Glomerular endothelial cell (primary cell): ENCODE measurements at regions not wholly inside any gene's neighbourhood (a gene's known extent, or its start where the extent isn't known, plus 50 kb on each side); places are given as distances from the start of the nearest gene placed in this dataset.
"Not testable (repeated sequence)": the region's sequence is repeated elsewhere in the genome, so short reads cannot be mapped to it uniquely, and the experiment has no call there.

ENCODE experiments used
- DNase-seq: peaks from one replicate; pipeline ENCODE4 v3.0.0-alpha.2; 2011; ENCODE audit warnings: low read depth, low spot score; ENCODE audit errors: extremely low read depth

GRCh38 chr5:98321361-98321760 lies 452.1 kb upstream of the RGMB start:
- DNase-seq, result no peak

GRCh38 chr5:98325187-98325586 lies 448.3 kb upstream of the RGMB start:
- DNase-seq, result not testable (repeated sequence)

- no peak for DNase-seq
These were observed 445.4 kb upstream of the RGMB start for GRCh38 chr5:98328015-98328414.

GRCh38 chr5:98330871-98331270 lies 442.6 kb upstream of the RGMB start:
- DNase-seq, result no peak

GRCh38 chr5:98333921-98334320 lies 439.5 kb upstream of the RGMB start:
- DNase-seq, result no peak

DNA sequence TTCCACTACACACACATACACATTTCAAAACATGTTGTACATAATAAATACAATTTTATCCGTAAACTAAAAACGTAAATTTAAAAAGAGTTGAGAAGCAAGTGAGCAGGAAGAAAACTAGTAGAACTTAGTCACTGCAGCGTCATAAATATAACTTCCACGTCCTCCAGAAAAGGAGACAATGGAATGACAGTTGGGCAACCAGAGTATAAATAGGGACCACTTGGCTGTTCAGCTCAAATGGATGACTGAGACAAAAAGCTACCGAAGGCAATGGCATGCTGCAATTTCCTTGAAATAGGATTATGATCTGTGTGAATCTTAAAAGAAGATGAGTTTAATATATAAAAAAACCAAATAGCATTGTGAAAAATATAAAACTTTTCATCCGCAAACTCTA lies 438.5 kb upstream of the RGMB start:
- DNase-seq, result no peak

- DNase-seq, result no peak
These were observed 434.2 kb upstream of the RGMB start for GRCh38 chr5:98339141-98339848.

- no peak for DNase-seq
These were observed 432.1 kb upstream of the RGMB start for GRCh38 chr5:98341038-98342032.

DNA sequence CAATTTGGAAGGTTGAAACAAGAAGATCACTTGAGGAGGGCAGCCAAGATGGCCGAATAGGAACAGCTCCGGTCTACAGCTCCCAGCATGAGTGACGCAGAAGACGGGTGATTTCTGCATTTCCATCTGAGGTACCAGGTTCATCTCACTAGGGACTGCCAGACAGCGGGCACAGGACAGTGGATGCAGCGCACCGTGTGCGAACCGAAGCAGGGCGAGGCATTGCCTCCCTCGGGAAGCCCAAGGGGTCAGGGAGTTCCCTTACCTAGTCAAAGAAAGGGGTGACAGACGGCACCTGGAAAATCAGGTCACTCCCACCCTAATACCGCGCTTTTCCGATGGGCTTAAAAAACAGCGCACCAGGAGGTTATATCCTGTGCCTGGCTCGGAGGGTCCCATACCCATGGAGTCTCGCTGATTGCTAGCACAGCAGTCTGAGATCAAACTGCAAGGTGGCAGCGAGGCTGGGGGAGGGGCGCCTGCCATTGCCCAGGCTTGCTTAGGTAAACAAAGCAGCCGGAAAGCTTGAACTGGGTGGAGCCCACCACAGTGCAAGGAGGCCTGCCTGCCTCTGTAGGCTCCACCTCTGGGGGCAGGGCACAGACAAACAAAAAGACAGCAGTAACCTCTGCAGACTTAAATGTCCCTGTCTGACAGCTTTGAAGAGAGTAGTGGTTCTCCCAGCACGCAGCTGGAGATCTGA lies 430.4 kb upstream of the RGMB start:
- not testable (repeated sequence) for DNase-seq

GRCh38 chr5:98349251-98349989 lies 424.0 kb upstream of the RGMB start:
- no peak for DNase-seq

DNA sequence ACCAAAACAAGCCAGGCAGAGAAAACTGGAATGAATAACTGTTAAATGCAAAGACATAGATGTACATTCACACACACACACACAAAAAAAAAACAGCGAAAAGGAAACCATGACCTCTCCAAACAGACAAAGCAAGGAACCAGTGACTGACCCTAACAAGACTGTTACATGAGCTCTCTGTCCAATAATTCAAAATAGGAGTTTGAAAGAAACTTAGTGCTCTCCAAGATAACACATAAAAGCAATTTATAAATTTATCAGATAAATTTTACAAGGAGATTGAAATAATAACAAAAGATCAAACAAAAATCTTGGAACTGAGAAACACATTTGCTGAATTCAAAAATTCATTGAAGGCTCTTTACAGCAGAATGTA lies 423.5 kb upstream of the RGMB start:
- DNase-seq, result no peak

GRCh38 chr5:98354922-98355321 lies 418.5 kb upstream of the RGMB start:
- DNase-seq, result no peak

- DNase-seq, result no peak
These were observed 412.9 kb upstream of the RGMB start for GRCh38 chr5:98360548-98360947.

DNA sequence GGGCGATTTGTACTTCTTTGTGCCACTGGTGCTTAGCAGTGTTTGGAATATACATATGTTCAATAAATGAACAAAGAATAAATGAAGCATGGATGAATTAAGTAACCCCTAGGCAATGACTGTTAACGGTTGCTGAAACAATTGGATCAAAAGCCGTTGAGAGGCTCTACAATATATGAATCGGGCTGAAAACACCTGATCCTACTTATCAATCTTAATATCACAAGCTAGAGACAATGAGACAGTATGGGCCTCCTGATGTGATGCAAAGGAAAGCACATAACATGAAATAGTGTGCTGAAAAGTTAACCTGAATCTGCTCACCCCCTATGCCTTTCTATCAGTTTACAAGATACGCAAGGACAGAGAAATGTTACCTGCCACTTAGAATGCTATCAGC lies 410.3 kb upstream of the RGMB start:
- DNase-seq, result no peak

DNA sequence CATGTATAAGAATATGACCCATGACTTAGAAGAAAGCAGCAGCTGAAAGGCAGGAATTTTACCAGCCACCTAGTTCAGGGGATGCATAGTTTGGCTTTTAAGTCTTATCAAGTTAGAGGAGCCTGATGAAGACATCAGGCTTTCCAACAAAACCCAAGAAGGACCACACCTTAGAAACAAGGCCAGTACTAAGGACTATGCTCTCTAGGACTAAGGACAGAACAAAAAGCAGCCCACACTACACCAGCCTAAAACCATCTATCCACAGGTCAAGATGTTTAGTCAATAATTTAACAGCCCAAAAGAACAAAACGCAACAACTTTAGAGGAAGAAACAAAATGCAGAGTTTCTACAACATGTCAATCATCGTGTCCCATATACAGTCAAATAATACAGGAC lies 408.9 kb upstream of the RGMB start:
- no peak for DNase-seq

DNA sequence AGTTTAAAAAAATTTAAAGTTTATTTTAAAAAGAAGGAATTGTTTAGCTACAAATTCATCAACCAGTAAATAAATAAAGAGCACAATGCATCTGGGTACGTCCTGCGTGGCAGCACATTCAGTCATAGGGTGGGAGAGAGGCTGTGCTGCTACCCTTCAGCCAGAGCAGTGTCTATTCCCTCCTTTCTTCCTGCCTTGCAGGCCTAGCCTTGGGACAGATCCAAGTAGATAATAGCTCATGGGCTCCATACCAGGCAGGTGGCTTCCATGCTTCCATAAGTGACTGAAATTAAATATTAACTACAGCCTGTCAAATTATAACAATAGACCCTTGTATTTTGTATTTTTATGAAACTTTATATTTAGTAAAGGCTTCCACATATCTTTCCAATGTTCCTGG lies 408.3 kb upstream of the RGMB start:
- DNase-seq, result no peak

- DNase-seq, result no peak
These were observed 405.3 kb upstream of the RGMB start for GRCh38 chr5:98368141-98368540.

DNA sequence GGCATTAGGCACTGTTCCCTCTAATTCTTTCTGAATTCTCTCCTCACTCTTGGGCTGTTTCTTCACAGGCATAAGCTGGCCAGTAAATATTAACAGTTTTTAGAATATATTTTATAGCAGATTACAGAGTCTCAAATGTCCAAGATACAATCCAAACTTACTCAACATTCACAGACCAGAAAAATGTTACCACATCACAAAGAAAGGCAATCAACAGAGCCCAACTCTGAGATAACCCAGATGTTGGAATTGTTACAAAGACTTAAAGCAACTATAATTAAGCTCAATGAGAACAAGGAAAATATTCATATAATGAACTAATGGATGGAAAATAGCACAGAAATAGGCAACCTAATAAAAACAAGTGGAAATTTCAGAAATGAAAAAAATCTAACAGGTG lies 401.1 kb upstream of the RGMB start:
- DNase-seq, result no peak

DNA sequence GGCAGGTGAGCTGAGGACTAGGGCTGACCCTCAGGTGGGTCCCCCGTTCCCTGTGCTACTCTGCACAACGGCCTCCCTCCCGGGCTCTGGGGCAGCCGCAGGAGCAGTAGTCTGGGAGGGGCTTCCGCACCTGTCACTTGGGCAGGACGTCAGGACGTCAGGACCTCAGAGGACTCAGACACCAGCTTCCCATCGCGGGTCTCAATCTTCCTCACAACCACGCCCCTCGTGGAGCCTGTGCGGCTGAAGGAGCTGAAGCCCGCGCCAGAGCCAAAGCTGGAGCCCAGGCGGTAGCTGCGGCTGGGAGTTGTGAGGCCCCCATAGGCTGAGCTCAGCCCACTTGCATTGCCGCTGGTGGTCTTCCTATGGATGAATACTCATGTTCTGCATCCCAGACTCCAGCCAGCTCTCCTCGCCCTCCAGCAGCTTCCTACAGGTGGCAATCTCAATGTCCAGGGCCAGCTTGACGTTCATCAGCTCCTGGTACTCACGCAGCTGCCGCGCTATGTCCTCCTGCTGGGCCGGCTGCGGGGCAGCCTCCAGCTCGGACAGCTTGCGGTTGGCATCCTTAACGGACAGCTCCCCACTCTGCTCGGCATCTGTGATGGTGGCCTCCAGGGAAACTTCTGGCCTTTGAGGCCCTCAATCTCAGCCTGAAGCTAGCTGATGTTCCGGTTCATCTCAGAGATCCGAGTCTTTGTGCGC lies 381.4 kb upstream of the RGMB start:
- DNase-seq, result no peak

DNA sequence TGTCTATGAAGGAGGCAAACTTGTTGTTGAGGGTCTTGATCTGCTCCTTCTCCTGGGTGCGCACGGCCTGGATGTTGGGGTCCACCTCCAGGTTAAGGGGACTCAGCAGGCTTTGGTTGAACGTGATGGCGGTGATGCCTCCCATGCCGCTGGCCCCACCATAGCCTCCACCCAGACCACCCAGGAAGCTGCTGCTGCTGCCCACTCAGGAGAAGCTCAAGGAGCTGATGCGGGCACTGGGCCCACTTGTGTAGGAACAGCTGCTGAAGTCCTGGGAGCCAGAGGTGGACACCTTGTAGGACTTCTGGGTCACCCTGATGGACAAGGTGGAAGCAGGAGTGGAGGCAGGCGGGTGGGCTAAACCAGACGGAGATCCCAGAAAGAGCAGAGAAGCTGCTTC lies 380.3 kb upstream of the RGMB start:
- DNase-seq, result not testable (repeated sequence)
